ENCODE measurements at regions not wholly inside any gene's neighbourhood (a gene's known extent, or its start where the extent isn't known, plus 50 kb on each side); places are given as distances from the start of the nearest gene placed in this dataset.

DNA sequence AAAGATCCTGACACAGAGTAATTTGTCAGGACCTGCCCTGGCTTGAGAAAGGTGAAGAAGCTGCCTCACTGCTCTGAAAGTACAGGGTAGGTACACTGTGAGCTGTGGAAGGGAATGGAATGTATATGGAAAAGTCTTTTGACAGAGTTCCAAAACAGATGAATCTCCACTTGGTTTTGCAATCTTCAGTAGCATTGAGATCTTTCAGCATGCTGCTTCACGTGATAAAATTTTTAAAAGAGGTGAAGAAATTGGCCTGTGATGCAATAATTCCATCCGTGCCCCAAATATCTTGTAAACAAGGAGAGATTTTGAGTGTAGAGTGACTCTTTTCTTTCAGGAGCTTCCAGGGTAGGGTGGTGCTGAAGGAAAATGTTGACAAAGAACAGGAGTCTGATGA, 123.1 kb downstream of the OSR1 start (continued):
- TF ChIP-seq TRIM28 (IDR thresholded peaks at IDR 0.05; ENCODE audit: borderline replicate concordance, low read length) = no peak
- TF ChIP-seq, protein P1, sequence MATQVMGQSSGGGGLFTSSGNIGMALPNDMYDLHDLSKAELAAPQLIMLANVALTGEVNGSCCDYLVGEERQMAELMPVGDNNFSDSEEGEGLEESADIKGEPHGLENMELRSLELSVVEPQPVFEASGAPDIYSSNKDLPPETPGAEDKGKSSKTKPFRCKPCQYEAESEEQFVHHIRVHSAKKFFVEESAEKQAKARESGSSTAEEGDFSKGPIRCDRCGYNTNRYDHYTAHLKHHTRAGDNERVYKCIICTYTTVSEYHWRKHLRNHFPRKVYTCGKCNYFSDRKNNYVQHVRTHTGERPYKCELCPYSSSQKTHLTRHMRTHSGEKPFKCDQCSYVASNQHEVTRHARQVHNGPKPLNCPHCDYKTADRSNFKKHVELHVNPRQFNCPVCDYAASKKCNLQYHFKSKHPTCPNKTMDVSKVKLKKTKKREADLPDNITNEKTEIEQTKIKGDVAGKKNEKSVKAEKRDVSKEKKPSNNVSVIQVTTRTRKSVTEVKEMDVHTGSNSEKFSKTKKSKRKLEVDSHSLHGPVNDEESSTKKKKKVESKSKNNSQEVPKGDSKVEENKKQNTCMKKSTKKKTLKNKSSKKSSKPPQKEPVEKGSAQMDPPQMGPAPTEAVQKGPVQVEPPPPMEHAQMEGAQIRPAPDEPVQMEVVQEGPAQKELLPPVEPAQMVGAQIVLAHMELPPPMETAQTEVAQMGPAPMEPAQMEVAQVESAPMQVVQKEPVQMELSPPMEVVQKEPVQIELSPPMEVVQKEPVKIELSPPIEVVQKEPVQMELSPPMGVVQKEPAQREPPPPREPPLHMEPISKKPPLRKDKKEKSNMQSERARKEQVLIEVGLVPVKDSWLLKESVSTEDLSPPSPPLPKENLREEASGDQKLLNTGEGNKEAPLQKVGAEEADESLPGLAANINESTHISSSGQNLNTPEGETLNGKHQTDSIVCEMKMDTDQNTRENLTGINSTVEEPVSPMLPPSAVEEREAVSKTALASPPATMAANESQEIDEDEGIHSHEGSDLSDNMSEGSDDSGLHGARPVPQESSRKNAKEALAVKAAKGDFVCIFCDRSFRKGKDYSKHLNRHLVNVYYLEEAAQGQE (tag by site-specific recombination; IDR thresholded peaks at IDR 0.05) = no peak
- no peak for TF ChIP-seq ZSCAN16 (tag by site-specific recombination; IDR thresholded peaks at IDR 0.05)
- TF ChIP-seq ZNF560 (tag by site-specific recombination; IDR thresholded peaks at IDR 0.05; ENCODE audit: borderline replicate concordance) = no peak
- TF ChIP-seq FEZF1 (tag by site-specific recombination; IDR thresholded peaks at IDR 0.05) = no peak
- no peak for TF ChIP-seq ZNF354C (tag by site-specific recombination; IDR thresholded peaks at IDR 0.05; ENCODE audit: borderline replicate concordance, low read depth)

DNA sequence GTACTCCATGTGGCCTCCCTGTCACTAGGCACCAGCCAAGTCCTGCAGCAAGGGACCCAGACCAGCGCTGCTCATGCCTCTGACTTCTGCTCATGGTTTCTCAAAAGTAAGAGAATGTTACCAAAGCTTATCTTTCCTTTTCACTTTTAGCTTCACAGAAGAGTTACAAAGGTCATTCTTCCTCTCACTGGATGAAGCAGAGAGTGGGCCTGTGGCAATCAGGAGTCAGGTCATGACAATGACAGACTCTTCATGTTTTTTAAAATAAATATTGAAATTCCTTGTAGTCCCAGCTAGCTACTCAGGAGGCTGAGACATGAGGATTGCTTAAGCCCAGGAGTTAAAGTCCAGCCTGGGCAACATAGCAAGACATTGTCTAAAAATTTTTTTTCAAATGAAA, 126.1 kb downstream of the OSR1 start:
- Histone ChIP-seq H3K4me3 (ENCODE audit: low read depth, low read length) (no peak overlapping the region), H3K4me1 (ENCODE audit: control insufficient read depth, insufficient read depth, low read length) (peaks cover 5% of the 10 kb centered on the region), H3K36me3 (ENCODE audit: control insufficient read depth in 2 of 2, insufficient read depth in 1 of 2, low read length in 2 of 2) (no peaks in the 10 kb centered on the region), H3K9me3 (ENCODE audit: control insufficient read depth, insufficient read depth, low read depth, low read length) (no peaks in the 10 kb centered on the region), H3K27ac (ENCODE audit: extremely low read depth, low read depth, low read length) (no peak overlapping the region)
- ChIA-PET CTCF (no interaction called here), POLR2A (no interaction called here)
- TF ChIP-seq ZNF621 (tag by site-specific recombination; IDR thresholded peaks at IDR 0.05) = no peak
- TF ChIP-seq, protein P2, sequence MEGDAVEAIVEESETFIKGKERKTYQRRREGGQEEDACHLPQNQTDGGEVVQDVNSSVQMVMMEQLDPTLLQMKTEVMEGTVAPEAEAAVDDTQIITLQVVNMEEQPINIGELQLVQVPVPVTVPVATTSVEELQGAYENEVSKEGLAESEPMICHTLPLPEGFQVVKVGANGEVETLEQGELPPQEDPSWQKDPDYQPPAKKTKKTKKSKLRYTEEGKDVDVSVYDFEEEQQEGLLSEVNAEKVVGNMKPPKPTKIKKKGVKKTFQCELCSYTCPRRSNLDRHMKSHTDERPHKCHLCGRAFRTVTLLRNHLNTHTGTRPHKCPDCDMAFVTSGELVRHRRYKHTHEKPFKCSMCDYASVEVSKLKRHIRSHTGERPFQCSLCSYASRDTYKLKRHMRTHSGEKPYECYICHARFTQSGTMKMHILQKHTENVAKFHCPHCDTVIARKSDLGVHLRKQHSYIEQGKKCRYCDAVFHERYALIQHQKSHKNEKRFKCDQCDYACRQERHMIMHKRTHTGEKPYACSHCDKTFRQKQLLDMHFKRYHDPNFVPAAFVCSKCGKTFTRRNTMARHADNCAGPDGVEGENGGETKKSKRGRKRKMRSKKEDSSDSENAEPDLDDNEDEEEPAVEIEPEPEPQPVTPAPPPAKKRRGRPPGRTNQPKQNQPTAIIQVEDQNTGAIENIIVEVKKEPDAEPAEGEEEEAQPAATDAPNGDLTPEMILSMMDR (tag by site-specific recombination; IDR thresholded peaks at IDR 0.05) = no peak
- TF ChIP-seq MEIS1 (CRISPR knock-in tag; IDR thresholded peaks at IDR 0.05; ENCODE audit: borderline replicate concordance) = no peak
- no peak for TF ChIP-seq ZNF707 (tag by site-specific recombination; IDR thresholded peaks at IDR 0.05)
- TF ChIP-seq, protein P3, sequence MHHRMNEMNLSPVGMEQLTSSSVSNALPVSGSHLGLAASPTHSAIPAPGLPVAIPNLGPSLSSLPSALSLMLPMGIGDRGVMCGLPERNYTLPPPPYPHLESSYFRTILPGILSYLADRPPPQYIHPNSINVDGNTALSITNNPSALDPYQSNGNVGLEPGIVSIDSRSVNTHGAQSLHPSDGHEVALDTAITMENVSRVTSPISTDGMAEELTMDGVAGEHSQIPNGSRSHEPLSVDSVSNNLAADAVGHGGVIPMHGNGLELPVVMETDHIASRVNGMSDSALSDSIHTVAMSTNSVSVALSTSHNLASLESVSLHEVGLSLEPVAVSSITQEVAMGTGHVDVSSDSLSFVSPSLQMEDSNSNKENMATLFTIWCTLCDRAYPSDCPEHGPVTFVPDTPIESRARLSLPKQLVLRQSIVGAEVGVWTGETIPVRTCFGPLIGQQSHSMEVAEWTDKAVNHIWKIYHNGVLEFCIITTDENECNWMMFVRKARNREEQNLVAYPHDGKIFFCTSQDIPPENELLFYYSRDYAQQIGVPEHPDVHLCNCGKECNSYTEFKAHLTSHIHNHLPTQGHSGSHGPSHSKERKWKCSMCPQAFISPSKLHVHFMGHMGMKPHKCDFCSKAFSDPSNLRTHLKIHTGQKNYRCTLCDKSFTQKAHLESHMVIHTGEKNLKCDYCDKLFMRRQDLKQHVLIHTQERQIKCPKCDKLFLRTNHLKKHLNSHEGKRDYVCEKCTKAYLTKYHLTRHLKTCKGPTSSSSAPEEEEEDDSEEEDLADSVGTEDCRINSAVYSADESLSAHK (tag by site-specific recombination; IDR thresholded peaks at IDR 0.05) = no peak
- no peak for TF ChIP-seq ZNF10 (tag by site-specific recombination; IDR thresholded peaks at IDR 0.05)
- no peak for TF ChIP-seq SALL2 (tag by site-specific recombination; IDR thresholded peaks at IDR 0.05; ENCODE audit: borderline replicate concordance)

DNA sequence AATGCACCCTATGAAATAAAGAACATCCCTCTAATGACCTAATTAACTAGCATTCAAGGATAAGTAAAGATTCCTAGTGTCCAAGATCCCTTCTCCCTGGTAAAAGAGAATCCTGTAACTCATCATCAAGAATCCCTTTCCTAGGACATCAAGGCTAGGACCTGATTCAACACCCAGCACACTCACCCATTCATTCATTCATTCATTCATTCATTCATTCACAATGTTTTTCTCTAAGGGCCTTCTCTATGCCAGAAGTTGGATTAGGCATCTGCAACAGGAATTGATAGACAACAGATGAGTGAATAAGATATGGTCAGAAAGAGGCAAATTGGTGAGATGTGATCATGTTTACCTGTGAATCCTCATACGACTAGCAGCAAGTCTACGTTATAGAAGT, 126.8 kb downstream of the OSR1 start:
- TF ChIP-seq ZNF24 (tag by site-specific recombination; IDR thresholded peaks at IDR 0.05) (0 out of 2 replicates have a peak, but pooled peaks have one; percentile 30), ZNF10 (tag by site-specific recombination; IDR thresholded peaks at IDR 0.05) (no peak), MZF1 (tag by site-specific recombination; IDR thresholded peaks at IDR 0.05; ENCODE audit: borderline replicate concordance) (no peak), SP3 (tag by site-specific recombination; IDR thresholded peaks at IDR 0.05) (no peak)
- TF ChIP-seq, protein P4, sequence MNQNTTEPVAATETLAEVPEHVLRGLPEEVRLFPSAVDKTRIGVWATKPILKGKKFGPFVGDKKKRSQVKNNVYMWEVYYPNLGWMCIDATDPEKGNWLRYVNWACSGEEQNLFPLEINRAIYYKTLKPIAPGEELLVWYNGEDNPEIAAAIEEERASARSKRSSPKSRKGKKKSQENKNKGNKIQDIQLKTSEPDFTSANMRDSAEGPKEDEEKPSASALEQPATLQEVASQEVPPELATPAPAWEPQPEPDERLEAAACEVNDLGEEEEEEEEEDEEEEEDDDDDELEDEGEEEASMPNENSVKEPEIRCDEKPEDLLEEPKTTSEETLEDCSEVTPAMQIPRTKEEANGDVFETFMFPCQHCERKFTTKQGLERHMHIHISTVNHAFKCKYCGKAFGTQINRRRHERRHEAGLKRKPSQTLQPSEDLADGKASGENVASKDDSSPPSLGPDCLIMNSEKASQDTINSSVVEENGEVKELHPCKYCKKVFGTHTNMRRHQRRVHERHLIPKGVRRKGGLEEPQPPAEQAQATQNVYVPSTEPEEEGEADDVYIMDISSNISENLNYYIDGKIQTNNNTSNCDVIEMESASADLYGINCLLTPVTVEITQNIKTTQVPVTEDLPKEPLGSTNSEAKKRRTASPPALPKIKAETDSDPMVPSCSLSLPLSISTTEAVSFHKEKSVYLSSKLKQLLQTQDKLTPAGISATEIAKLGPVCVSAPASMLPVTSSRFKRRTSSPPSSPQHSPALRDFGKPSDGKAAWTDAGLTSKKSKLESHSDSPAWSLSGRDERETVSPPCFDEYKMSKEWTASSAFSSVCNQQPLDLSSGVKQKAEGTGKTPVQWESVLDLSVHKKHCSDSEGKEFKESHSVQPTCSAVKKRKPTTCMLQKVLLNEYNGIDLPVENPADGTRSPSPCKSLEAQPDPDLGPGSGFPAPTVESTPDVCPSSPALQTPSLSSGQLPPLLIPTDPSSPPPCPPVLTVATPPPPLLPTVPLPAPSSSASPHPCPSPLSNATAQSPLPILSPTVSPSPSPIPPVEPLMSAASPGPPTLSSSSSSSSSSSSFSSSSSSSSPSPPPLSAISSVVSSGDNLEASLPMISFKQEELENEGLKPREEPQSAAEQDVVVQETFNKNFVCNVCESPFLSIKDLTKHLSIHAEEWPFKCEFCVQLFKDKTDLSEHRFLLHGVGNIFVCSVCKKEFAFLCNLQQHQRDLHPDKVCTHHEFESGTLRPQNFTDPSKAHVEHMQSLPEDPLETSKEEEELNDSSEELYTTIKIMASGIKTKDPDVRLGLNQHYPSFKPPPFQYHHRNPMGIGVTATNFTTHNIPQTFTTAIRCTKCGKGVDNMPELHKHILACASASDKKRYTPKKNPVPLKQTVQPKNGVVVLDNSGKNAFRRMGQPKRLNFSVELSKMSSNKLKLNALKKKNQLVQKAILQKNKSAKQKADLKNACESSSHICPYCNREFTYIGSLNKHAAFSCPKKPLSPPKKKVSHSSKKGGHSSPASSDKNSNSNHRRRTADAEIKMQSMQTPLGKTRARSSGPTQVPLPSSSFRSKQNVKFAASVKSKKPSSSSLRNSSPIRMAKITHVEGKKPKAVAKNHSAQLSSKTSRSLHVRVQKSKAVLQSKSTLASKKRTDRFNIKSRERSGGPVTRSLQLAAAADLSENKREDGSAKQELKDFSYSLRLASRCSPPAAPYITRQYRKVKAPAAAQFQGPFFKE (tag by site-specific recombination; IDR thresholded peaks at IDR 0.05; ENCODE audit: borderline replicate concordance) = no peak
- peaks cover 5% of the 10 kb centered on the region for H3K4me1 ChIP-seq (ENCODE audit: control insufficient read depth, insufficient read depth, low read length)
- POLR2A ChIA-PET = no interaction called here
- H3K36me3 ChIP-seq (ENCODE audit: control insufficient read depth in 2 of 2, insufficient read depth in 1 of 2, low read length in 2 of 2) = no peaks in the 10 kb centered on the region
- CTCF ChIA-PET = no interaction called here
- no peak overlapping the region for H3K27ac ChIP-seq (ENCODE audit: extremely low read depth, low read depth, low read length)
- H3K4me3 ChIP-seq (ENCODE audit: low read depth, low read length) = no peak overlapping the region
- no peaks in the 10 kb centered on the region for H3K9me3 ChIP-seq (ENCODE audit: control insufficient read depth, insufficient read depth, low read depth, low read length)

All from HEK293 (cell line).